ENCODE measurements at regions not wholly inside any gene's neighbourhood (a gene's known extent, or its start where the extent isn't known, plus 50 kb on each side); places are given as distances from the start of the nearest gene placed in this dataset.

GRCh38 chr22:48537343-48537680 is 1290.4 kb downstream of the BRD1 start:
- Histone ChIP-seq H3K4me2 (no peak overlapping the region), H3K9me2 (ENCODE audit: insufficient read depth) (no peaks in the 10 kb centered on the region), H2AFZ (no peak overlapping the region), H3K36me3 (ENCODE audit: insufficient read depth) (no peaks in the 10 kb centered on the region), H3F3A (replicated peaks; ENCODE audit: low read depth) (no peaks in the 10 kb centered on the region), H3K4me1 (ENCODE audit: insufficient read depth) (no peaks in the 10 kb centered on the region), H3K27me3 (ENCODE audit: insufficient read depth) (no peaks in the 10 kb centered on the region), H3K27ac (ENCODE audit: low read depth) (no peak overlapping the region), H4K20me1 (replicated peaks; ENCODE audit: insufficient read depth) (no peaks in the 10 kb centered on the region), H3K79me2 (replicated peaks; ENCODE audit: insufficient read depth) (no peaks in the 10 kb centered on the region), H3K4me3 (no peak overlapping the region)
- ATAC-seq (no peak), DNase-seq (ENCODE audit: low spot score) (no peak)
- Mint-ChIP-seq H3K4me1 (peaks cover 1% of the 10 kb centered on the region; the same call in 1 of the 3 replicates), H3K36me3 (ENCODE audit: low read depth) (no peaks in the 10 kb centered on the region; the same call in 2 of the 3 replicates), H3K27me3 (ENCODE audit: insufficient read depth, low read depth, poor library complexity) (peaks cover 10% of the 10 kb centered on the region), H3K4me3 (no peak overlapping the region), H3K27ac (no peak overlapping the region), H3K9me3 (no peaks in the 10 kb centered on the region)
- no peak for TF ChIP-seq STAT1 (IDR thresholded peaks at IDR 0.05; ENCODE audit: unreplicated experiment)
- TF ChIP-seq ETS1 (IDR thresholded peaks at IDR 0.05) = no peak
- TF ChIP-seq, protein P1, sequence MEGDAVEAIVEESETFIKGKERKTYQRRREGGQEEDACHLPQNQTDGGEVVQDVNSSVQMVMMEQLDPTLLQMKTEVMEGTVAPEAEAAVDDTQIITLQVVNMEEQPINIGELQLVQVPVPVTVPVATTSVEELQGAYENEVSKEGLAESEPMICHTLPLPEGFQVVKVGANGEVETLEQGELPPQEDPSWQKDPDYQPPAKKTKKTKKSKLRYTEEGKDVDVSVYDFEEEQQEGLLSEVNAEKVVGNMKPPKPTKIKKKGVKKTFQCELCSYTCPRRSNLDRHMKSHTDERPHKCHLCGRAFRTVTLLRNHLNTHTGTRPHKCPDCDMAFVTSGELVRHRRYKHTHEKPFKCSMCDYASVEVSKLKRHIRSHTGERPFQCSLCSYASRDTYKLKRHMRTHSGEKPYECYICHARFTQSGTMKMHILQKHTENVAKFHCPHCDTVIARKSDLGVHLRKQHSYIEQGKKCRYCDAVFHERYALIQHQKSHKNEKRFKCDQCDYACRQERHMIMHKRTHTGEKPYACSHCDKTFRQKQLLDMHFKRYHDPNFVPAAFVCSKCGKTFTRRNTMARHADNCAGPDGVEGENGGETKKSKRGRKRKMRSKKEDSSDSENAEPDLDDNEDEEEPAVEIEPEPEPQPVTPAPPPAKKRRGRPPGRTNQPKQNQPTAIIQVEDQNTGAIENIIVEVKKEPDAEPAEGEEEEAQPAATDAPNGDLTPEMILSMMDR (conservative IDR thresholded peaks at IDR 0.05; ENCODE audit: low read depth in 2 of 2) = no peak
- no peak for TF ChIP-seq REST (IDR thresholded peaks at IDR 0.05; ENCODE audit: unreplicated experiment)
- TF ChIP-seq ZNF114 (CRISPR knock-in tag; IDR thresholded peaks at IDR 0.05) = no peak
- no peak for TF ChIP-seq ZNF331 (CRISPR knock-in tag; IDR thresholded peaks at IDR 0.05; ENCODE audit: low read depth)
- no peak for TF ChIP-seq ZNF462 (CRISPR knock-in tag; IDR thresholded peaks at IDR 0.05)
- TF ChIP-seq JUNB (IDR thresholded peaks at IDR 0.05; ENCODE audit: unreplicated experiment) = no peak
- TF ChIP-seq CREB1 (CRISPR knock-in tag; IDR thresholded peaks at IDR 0.05; ENCODE audit: low read depth) = no peak
- no peak for TF ChIP-seq NANOG (IDR thresholded peaks at IDR 0.05; ENCODE audit: borderline replicate concordance)
- no peak for TF ChIP-seq EZH2 (IDR thresholded peaks at IDR 0.05; ENCODE audit: low read depth, unreplicated experiment)
- TF ChIP-seq POLR2AphosphoS5 (IDR thresholded peaks at IDR 0.05; ENCODE audit: low read depth) = no peak
- no peak for TF ChIP-seq EZH2phosphoT487 (IDR thresholded peaks at IDR 0.05; ENCODE audit: unreplicated experiment)

Data from GM23338 (cell line).